HEK293 (cell line): ENCODE measurements at regions not wholly inside any gene's neighbourhood (a gene's known extent, or its start where the extent isn't known, plus 50 kb on each side); places are given as distances from the start of the nearest gene placed in this dataset.

Experiments
- CTCF ChIA-PET: fragments of 350-600 bp; formaldehyde crosslinking; extraction: SDS; loops from one replicate; lab custom pipeline; 2021; ENCODE audit warnings: antibody characterized with exemption; lab: Yijun Ruan, JAX
- POLR2A ChIA-PET: fragments of 300-600 bp; formaldehyde crosslinking; extraction: SDS; loops from one replicate; lab custom pipeline; 2020; ENCODE audit warnings: antibody characterized with exemption, inconsistent platforms; lab: Yijun Ruan, JAX
- H3K27ac ChIP-seq: fragments of 200-500 bp; sonication (Bioruptor generic); 2 replicates; pipeline ENCODE4 v1.5.1; 2014; ENCODE audit warnings: low read depth, low read length, control low read depth, inconsistent platforms; ENCODE audit errors: extremely low read depth
- H3K36me3 ChIP-seq, 2 experiments: fragments of 200-500 bp in 1 of 2; sonication (Bioruptor generic) in 1 of 2; 1 replicate in 1 of 2; 2 replicates in 1 of 2; pipeline ENCODE4 v1.5.1; 2014 to 2017; ENCODE audit warnings: inconsistent platforms in 2 of 2, low read length in 2 of 2; ENCODE audit not compliant: control insufficient read depth in 2 of 2, insufficient read depth in 1 of 2
- H3K4me1 ChIP-seq: fragments of 200-500 bp; sonication (Bioruptor generic); 2 replicates; pipeline ENCODE4 v1.5.1; 2014; ENCODE audit warnings: mild to moderate bottlenecking, low read length, inconsistent platforms; ENCODE audit not compliant: control insufficient read depth, insufficient read depth
- H3K4me3 ChIP-seq: 2 replicates; pipeline ENCODE4 v1.5.1; 2011; ENCODE audit warnings: low read depth, mild to moderate bottlenecking, control low read depth, low read length, moderate library complexity
- H3K9me3 ChIP-seq: fragments of 200-500 bp; sonication (Bioruptor generic); 2 replicates; pipeline ENCODE4 v1.5.1; 2014; ENCODE audit warnings: low read depth, low read length, inconsistent platforms; ENCODE audit not compliant: control insufficient read depth, insufficient read depth
- KLF10 ChIP-seq: fragments of 450-650 bp; IDR thresholded peaks from 2 replicates; pipeline ENCODE4 v1.5.1; 2018; ENCODE audit warnings: missing biosample characterization, mild to moderate bottlenecking, missing genetic modification characterization
- MYNN ChIP-seq: fragments of 450-650 bp; formaldehyde crosslinking; IDR thresholded peaks from 2 replicates; pipeline ENCODE4 v1.5.1; 2016; ENCODE audit warnings: missing biosample characterization, missing genetic modification characterization, borderline replicate concordance
- WT1 ChIP-seq: fragments of 450-650 bp; formaldehyde crosslinking; IDR thresholded peaks from 2 replicates; pipeline ENCODE4 v1.5.1; 2016; ENCODE audit warnings: missing biosample characterization, missing genetic modification characterization
- ZBTB20 ChIP-seq: fragments of 450-650 bp; formaldehyde crosslinking; IDR thresholded peaks from 2 replicates; pipeline ENCODE4 v1.5.1; 2016; ENCODE audit warnings: missing biosample characterization, missing genetic modification characterization
- ZBTB48 ChIP-seq: fragments of 450-650 bp; formaldehyde crosslinking; IDR thresholded peaks from 2 replicates; pipeline ENCODE4 v1.5.1; 2016; ENCODE audit warnings: missing biosample characterization, missing genetic modification characterization
- ZFP41 ChIP-seq: fragments of 450-650 bp; formaldehyde crosslinking; IDR thresholded peaks from 2 replicates; pipeline ENCODE4 v1.5.1; 2016; ENCODE audit warnings: missing biosample characterization, missing genetic modification characterization, borderline replicate concordance
- ZIC2 ChIP-seq: fragments of 450-650 bp; formaldehyde crosslinking; IDR thresholded peaks from 2 replicates; pipeline ENCODE4 v1.5.1; 2016; ENCODE audit warnings: missing biosample characterization, missing genetic modification characterization
- ZNF214 ChIP-seq: fragments of 450-650 bp; formaldehyde crosslinking; IDR thresholded peaks from 2 replicates; pipeline ENCODE4 v1.5.1; 2017; ENCODE audit warnings: missing biosample characterization, mild to moderate bottlenecking, missing genetic modification characterization, borderline replicate concordance
- ZNF341 ChIP-seq: fragments of 450-650 bp; formaldehyde crosslinking; IDR thresholded peaks from 2 replicates; pipeline ENCODE4; 2016; ENCODE audit warnings: low read depth, missing biosample characterization, missing genetic modification characterization
- ZNF404 ChIP-seq: fragments of 450-650 bp; formaldehyde crosslinking; IDR thresholded peaks from 2 replicates; pipeline ENCODE4 v1.5.1; 2017; ENCODE audit warnings: missing biosample characterization, missing genetic modification characterization
- ZNF416 ChIP-seq: fragments of 450-650 bp; formaldehyde crosslinking; IDR thresholded peaks from 2 replicates; pipeline ENCODE4 v1.5.1; 2016; ENCODE audit warnings: missing biosample characterization, missing genetic modification characterization
- ZNF76 ChIP-seq: fragments of 450-650 bp; formaldehyde crosslinking; IDR thresholded peaks from 2 replicates; pipeline ENCODE4; 2016; ENCODE audit warnings: low read depth, missing biosample characterization, missing genetic modification characterization, borderline replicate concordance
- ZNF776 ChIP-seq: fragments of 450-650 bp; formaldehyde crosslinking; IDR thresholded peaks from 2 replicates; pipeline ENCODE4 v1.5.0; 2017; ENCODE audit warnings: missing biosample characterization, missing genetic modification characterization, borderline replicate concordance
- ZNF785 ChIP-seq: fragments of 450-650 bp; formaldehyde crosslinking; IDR thresholded peaks from 2 replicates; pipeline ENCODE4 v1.5.1; 2016; ENCODE audit warnings: missing biosample characterization, missing genetic modification characterization
- ZNF830 ChIP-seq: fragments of 450-650 bp; IDR thresholded peaks from 2 replicates; pipeline ENCODE4 v1.5.0; 2018; ENCODE audit warnings: missing biosample characterization, missing genetic modification characterization, low read depth, mild to moderate bottlenecking, moderate library complexity
- ZSCAN30 ChIP-seq: fragments of 450-650 bp; IDR thresholded peaks from 2 replicates; pipeline ENCODE4 v1.5.1; 2018; ENCODE audit warnings: missing biosample characterization, mild to moderate bottlenecking, missing genetic modification characterization, moderate library complexity
- TF ChIP-seq, protein P1 (sequence below): fragments of 450-650 bp; formaldehyde crosslinking; IDR thresholded peaks from 2 replicates; pipeline ENCODE4 v1.5.1; 2016; ENCODE audit warnings: missing biosample characterization, missing genetic modification characterization
- TF ChIP-seq, protein P2 (sequence below): fragments of 450-650 bp; formaldehyde crosslinking; IDR thresholded peaks from 2 replicates; pipeline ENCODE4 v1.5.1; 2016; ENCODE audit warnings: missing biosample characterization, missing genetic modification characterization, borderline replicate concordance
- TF ChIP-seq, protein P3 (sequence below): fragments of 450-650 bp; formaldehyde crosslinking; IDR thresholded peaks from 2 replicates; pipeline ENCODE4 v1.5.1; 2016; ENCODE audit warnings: missing biosample characterization, missing genetic modification characterization
- TF ChIP-seq, protein P4 (sequence below): fragments of 450-650 bp; formaldehyde crosslinking; optimal IDR thresholded peaks from 2 replicates; pipeline ENCODE3; 2016; ENCODE audit warnings: missing biosample characterization, mild to moderate bottlenecking, missing genetic modification characterization

DNA sequence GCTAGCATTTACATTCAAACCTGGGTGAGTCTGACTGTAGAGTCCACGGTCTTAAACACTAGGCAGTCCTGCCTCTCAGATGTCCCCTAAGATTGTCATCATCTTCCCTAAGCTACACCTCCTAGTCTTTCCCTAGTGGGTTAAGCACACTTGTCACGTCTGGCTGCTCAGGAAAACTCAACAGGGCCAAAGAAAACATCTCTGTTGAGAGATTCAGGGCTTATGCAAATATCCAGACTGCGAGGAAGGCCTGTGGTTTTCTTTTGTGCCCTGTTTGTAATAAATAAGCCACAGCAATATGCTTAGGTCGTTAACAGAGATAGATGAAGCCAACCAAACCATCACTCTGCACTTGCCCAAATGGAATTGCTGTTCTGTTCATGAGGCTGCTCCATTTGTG, 472.6 kb upstream of the DEPDC1 start:
- no peaks in the 10 kb centered on the region for H3K36me3 ChIP-seq
- no peak overlapping the region for H3K27ac ChIP-seq
- TF ChIP-seq ZNF341 (tag by site-specific recombination) (no peak), ZBTB48 (tag by site-specific recombination) (0 out of 2 replicates have a peak, but pooled peaks have one; percentile 33), ZNF830 (tag by site-specific recombination) (no peak), ZNF776 (tag by site-specific recombination) (no peak)
- TF ChIP-seq, all 188 proteins: peak for 1
- POLR2A ChIA-PET: no interaction called here
- peaks cover 4% of the 10 kb centered on the region; the same call in 1 of the 2 replicates for H3K4me1 ChIP-seq
- H3K9me3 ChIP-seq: no peaks in the 10 kb centered on the region
- CTCF ChIA-PET: interaction anchor here (1.0 kb wide), 1 partner anchor 9 kb away, joined by 3 read pairs; no protein-coding TSS in a partner anchor
- no peak overlapping the region for H3K4me3 ChIP-seq

DNA sequence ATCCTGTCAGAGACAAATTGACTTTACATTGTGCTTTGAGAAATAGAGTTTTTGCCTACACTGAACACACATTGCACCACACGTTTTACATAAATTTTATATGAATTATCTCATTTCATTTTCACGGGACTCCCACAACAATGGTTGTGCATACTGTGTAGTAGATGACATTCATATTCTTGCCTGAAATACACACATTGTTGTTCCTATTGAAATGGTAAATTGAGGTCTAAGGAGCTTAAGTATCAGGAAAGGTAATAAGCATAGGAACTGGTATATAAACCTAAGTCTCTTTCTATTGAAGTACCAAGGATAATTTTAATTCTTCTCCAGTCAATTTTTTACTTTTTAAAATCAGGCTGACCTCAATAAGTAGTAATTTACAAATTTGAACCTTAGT, 473.7 kb upstream of the DEPDC1 start:
- Histone ChIP-seq H3K4me3 (no peak overlapping the region), H3K4me1 (peaks cover 4% of the 10 kb centered on the region; the same call in 1 of the 2 replicates), H3K9me3 (no peaks in the 10 kb centered on the region), H3K27ac (no peak overlapping the region), H3K36me3 (no peaks in the 10 kb centered on the region)
- TF ChIP-seq ZNF785 (tag by site-specific recombination) (no peak), ZBTB48 (tag by site-specific recombination) (no peak), MYNN (tag by site-specific recombination) (no peak), ZBTB20 (tag by site-specific recombination) (no peak), WT1 (no peak), ZSCAN30 (tag by site-specific recombination) (no peak), ZNF404 (tag by site-specific recombination) (no peak), ZFP41 (tag by site-specific recombination) (no peak), ZIC2 (no peak), ZNF214 (tag by site-specific recombination) (no peak), ZNF416 (no peak), KLF10 (tag by site-specific recombination) (no peak), ZNF76 (tag by site-specific recombination) (no peak)
- TF ChIP-seq, protein P1, sequence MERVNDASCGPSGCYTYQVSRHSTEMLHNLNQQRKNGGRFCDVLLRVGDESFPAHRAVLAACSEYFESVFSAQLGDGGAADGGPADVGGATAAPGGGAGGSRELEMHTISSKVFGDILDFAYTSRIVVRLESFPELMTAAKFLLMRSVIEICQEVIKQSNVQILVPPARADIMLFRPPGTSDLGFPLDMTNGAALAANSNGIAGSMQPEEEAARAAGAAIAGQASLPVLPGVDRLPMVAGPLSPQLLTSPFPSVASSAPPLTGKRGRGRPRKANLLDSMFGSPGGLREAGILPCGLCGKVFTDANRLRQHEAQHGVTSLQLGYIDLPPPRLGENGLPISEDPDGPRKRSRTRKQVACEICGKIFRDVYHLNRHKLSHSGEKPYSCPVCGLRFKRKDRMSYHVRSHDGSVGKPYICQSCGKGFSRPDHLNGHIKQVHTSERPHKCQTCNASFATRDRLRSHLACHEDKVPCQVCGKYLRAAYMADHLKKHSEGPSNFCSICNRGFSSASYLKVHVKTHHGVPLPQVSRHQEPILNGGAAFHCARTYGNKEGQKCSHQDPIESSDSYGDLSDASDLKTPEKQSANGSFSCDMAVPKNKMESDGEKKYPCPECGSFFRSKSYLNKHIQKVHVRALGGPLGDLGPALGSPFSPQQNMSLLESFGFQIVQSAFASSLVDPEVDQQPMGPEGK: no peak
- TF ChIP-seq, protein P2, sequence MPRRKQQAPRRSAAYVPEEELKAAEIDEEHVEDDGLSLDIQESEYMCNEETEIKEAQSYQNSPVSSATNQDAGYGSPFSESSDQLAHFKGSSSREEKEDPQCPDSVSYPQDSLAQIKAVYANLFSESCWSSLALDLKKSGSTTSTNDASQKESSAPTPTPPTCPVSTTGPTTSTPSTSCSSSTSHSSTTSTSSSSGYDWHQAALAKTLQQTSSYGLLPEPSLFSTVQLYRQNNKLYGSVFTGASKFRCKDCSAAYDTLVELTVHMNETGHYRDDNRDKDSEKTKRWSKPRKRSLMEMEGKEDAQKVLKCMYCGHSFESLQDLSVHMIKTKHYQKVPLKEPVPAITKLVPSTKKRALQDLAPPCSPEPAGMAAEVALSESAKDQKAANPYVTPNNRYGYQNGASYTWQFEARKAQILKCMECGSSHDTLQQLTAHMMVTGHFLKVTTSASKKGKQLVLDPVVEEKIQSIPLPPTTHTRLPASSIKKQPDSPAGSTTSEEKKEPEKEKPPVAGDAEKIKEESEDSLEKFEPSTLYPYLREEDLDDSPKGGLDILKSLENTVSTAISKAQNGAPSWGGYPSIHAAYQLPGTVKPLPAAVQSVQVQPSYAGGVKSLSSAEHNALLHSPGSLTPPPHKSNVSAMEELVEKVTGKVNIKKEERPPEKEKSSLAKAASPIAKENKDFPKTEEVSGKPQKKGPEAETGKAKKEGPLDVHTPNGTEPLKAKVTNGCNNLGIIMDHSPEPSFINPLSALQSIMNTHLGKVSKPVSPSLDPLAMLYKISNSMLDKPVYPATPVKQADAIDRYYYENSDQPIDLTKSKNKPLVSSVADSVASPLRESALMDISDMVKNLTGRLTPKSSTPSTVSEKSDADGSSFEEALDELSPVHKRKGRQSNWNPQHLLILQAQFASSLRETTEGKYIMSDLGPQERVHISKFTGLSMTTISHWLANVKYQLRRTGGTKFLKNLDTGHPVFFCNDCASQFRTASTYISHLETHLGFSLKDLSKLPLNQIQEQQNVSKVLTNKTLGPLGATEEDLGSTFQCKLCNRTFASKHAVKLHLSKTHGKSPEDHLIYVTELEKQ (tag by site-specific recombination): no peak
- TF ChIP-seq, protein P3, sequence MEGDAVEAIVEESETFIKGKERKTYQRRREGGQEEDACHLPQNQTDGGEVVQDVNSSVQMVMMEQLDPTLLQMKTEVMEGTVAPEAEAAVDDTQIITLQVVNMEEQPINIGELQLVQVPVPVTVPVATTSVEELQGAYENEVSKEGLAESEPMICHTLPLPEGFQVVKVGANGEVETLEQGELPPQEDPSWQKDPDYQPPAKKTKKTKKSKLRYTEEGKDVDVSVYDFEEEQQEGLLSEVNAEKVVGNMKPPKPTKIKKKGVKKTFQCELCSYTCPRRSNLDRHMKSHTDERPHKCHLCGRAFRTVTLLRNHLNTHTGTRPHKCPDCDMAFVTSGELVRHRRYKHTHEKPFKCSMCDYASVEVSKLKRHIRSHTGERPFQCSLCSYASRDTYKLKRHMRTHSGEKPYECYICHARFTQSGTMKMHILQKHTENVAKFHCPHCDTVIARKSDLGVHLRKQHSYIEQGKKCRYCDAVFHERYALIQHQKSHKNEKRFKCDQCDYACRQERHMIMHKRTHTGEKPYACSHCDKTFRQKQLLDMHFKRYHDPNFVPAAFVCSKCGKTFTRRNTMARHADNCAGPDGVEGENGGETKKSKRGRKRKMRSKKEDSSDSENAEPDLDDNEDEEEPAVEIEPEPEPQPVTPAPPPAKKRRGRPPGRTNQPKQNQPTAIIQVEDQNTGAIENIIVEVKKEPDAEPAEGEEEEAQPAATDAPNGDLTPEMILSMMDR: no peak
- TF ChIP-seq, protein P4, sequence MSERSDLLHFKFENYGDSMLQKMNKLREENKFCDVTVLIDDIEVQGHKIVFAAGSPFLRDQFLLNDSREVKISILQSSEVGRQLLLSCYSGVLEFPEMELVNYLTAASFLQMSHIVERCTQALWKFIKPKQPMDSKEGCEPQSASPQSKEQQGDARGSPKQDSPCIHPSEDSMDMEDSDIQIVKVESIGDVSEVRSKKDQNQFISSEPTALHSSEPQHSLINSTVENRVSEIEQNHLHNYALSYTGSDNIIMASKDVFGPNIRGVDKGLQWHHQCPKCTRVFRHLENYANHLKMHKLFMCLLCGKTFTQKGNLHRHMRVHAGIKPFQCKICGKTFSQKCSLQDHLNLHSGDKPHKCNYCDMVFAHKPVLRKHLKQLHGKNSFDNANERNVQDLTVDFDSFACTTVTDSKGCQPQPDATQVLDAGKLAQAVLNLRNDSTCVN (tag by site-specific recombination): no peak
- CTCF ChIA-PET: interaction anchor here (0.7 kb wide), 1 partner anchor 145 kb away, joined by 3 read pairs; no protein-coding TSS in a partner anchor
- POLR2A ChIA-PET: no interaction called here
